Ovary (tissue), 7 donors: ENCODE measurements at regions not wholly inside any gene's neighbourhood (a gene's known extent, or its start where the extent isn't known, plus 50 kb on each side); places are given as distances from the start of the nearest gene placed in this dataset.

ENCODE experiments used
- DNase-seq, 5 donors: peaks; one replicate each; pipeline ENCODE4 v3.0.0-alpha.2; 2019 to 2020
- H3K27ac ChIP-seq, 2 donors: fragments of 200-600 bp; one replicate each; pipeline versions ENCODE4 v1.5.1 to v1.8.0; 2019 to 2022
- H3K27me3 ChIP-seq: fragments of 200-600 bp; one replicate; pipeline ENCODE4 v1.8.0; 2022
- H3K36me3 ChIP-seq: fragments of 200-600 bp; sonication (generic); one replicate; pipeline ENCODE4 v1.5.1; 2019
- H3K4me1 ChIP-seq: one replicate; pipeline ENCODE4 v1.8.1; 2013; ENCODE audit warnings: mild to moderate bottlenecking, moderate library complexity; ENCODE audit not compliant: insufficient read depth
- H3K4me3 ChIP-seq: fragments of 200-600 bp; sonication (generic); one replicate; pipeline ENCODE4 v1.5.1; 2017
- H3K9me3 ChIP-seq, 2 donors: fragments of 200-600 bp in 1 of 2; sonication (generic) in 1 of 2; one replicate each; pipeline versions ENCODE4 v1.5.1 to v1.8.1; 2013 to 2019; ENCODE audit warnings: mild to moderate bottlenecking in 1 of 2, moderate library complexity in 1 of 2
- CTCF ChIP-seq, 3 donors: fragments of 450-650 bp in 2 of 3; fragments of 200-600 bp in 1 of 3; IDR thresholded peaks; one replicate each; pipeline versions ENCODE4 v1.5.1 to v1.8.0; 2016 to 2022; ENCODE audit warnings: antibody characterized with exemption in 3 of 3, mild to moderate bottlenecking in 1 of 3
- EP300 ChIP-seq: sonication (generic); formaldehyde crosslinking; IDR thresholded peaks from one replicate; pipeline ENCODE4 v1.6.1; 2017; ENCODE audit warnings: antibody characterized with exemption
- POLR2A ChIP-seq: fragments of 450-650 bp; IDR thresholded peaks from one replicate; pipeline ENCODE4 v1.6.1; 2017; ENCODE audit warnings: antibody characterized with exemption, mild to moderate bottlenecking, moderate library complexity
- WGBS, 3 donors: extraction: QIAGEN DNeasy Blood & Tissue Kit in 1 of 3; methylation state at CpG; one replicate each; pipeline versions ENCODE4 v1.1.5 to v1.1.7; 2013 to 2017; 5-methylcytosine and 5-hydroxymethylcytosine counted together
- intact Hi-C, 4 donors: fragments of 100-400 bp; cut with DNase I; formaldehyde crosslinking; loops; one replicate each; pipeline versions ENCODE4 v1.11.0 to v1.15.1; 2022 to 2023
- donor health status: DM: no; HTN: no; CAD: no; lungs with moderate emphysema.
- donor health status: DM: no; HTN: no; CAD: no.
- donor health status: Bipolar disorder and iron deficiency.
- donor health status: DM: no; HTN: no; CAD: no.
- donor health status: DM: yes; HTN: yes; CAD: no.

DNA sequence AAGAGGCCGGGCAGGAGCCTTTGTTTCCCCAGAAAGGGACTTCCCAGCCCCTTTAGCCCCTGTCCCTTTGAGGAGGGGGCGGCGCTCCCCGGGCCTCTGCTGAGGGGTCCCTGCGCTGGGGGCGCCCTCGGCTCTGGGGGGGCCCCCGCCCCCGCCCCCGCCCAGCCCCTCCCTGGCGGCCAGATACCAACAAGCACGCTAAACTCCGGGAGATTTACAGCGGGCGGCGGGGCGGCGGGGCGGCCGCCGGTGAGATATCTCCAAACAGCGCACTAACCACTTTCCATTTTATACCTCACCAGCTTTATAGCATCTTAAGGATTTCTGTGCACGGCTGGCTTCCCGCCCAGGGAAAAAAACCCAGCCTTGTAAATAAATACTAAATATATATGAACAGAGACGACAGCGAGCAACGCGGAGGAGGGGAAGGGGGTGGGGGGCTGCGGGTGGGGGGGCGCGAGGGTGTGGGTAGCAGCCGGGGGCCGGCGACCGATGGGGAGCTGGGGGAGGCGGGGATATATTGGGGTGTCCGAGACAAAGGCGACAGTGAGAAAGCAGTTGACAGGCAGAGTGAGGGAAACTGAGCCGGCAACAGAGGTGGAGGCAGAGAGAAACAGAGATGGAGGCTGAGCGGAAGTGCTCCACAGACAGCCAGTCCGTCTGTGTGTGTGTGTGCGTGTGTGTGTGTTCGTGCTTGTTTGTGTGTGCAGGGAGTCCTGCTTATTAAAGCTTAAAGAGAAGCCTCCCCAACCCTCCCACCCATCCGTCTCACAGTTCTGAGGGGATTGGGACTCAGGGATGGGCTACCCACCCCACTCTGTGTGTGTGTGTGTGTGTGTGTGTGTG is 85.8 kb downstream of the HIF1AN start:
- H3K27ac ChIP-seq: no peak overlapping the region
- no peaks in the 10 kb centered on the region for H3K36me3 ChIP-seq
- intact Hi-C loops: no loop called here
- 6% methylated on average over 44 of the region's 44 CpGs for WGBS, 3 donors
- H3K9me3 ChIP-seq: no peaks in the 10 kb centered on the region
- H3K4me1 ChIP-seq: no peaks in the 10 kb centered on the region
- no peaks in the 10 kb centered on the region for H3K27me3 ChIP-seq
- TF ChIP-seq POLR2A (no peak), EP300 (no peak), CTCF (IDR thresholded peaks at IDR 0.05) (no peak)
- H3K4me3 ChIP-seq: no peak overlapping the region
- DNase-seq: no peak

GRCh38 chr10:100622946-100623345 is 87.2 kb downstream of the HIF1AN start:
- no peaks in the 10 kb centered on the region for H3K27me3 ChIP-seq
- WGBS, 3 donors: 78 to 83% (median 78%) methylated on average over 7 of the region's 7 CpGs
- H3K4me3 ChIP-seq: no peak overlapping the region
- H3K4me1 ChIP-seq: no peaks in the 10 kb centered on the region
- DNase-seq: no peak
- no peaks in the 10 kb centered on the region for H3K36me3 ChIP-seq
- no peaks in the 10 kb centered on the region for H3K9me3 ChIP-seq
- intact Hi-C loops: no loop called here
- H3K27ac ChIP-seq: no peak overlapping the region
- TF ChIP-seq POLR2A (no peak), CTCF (IDR thresholded peaks at IDR 0.05) (no peak), EP300 (no peak)

- DNase-seq: no peak
- Histone ChIP-seq H3K4me1 (no peaks in the 10 kb centered on the region), H3K36me3 (no peaks in the 10 kb centered on the region), H3K27ac (no peak overlapping the region), H3K27me3 (no peaks in the 10 kb centered on the region), H3K4me3 (no peak overlapping the region), H3K9me3 (no peaks in the 10 kb centered on the region)
- TF ChIP-seq CTCF (IDR thresholded peaks at IDR 0.05): no peak
- TF ChIP-seq EP300: no peak
- TF ChIP-seq POLR2A: no peak
- WGBS, 3 donors: 31 to 43% (median 39%) methylated on average over 12 of the region's 12 CpGs
- intact Hi-C loops: no loop called here
Observed at GRCh38 chr10:100623521-100624230, 87.9 kb downstream of the HIF1AN start.

GRCh38 chr10:100624298-100624697 is 88.6 kb downstream of the HIF1AN start:
- H3K4me3 ChIP-seq: no peak overlapping the region
- no peak for DNase-seq
- intact Hi-C loops: no loop called here
- no peaks in the 10 kb centered on the region for H3K4me1 ChIP-seq
- TF ChIP-seq POLR2A (no peak), CTCF (IDR thresholded peaks at IDR 0.05) (no peak), EP300 (no peak)
- WGBS, 3 donors: 67 to 76% (median 76%) methylated on average over 8 of the region's 8 CpGs
- no peaks in the 10 kb centered on the region for H3K36me3 ChIP-seq
- H3K27me3 ChIP-seq: no peaks in the 10 kb centered on the region
- no peak overlapping the region for H3K27ac ChIP-seq
- H3K9me3 ChIP-seq: no peaks in the 10 kb centered on the region
